ENCODE measurements at regions not wholly inside any gene's neighbourhood (a gene's known extent, or its start where the extent isn't known, plus 50 kb on each side); places are given as distances from the start of the nearest gene placed in this dataset.

DNA sequence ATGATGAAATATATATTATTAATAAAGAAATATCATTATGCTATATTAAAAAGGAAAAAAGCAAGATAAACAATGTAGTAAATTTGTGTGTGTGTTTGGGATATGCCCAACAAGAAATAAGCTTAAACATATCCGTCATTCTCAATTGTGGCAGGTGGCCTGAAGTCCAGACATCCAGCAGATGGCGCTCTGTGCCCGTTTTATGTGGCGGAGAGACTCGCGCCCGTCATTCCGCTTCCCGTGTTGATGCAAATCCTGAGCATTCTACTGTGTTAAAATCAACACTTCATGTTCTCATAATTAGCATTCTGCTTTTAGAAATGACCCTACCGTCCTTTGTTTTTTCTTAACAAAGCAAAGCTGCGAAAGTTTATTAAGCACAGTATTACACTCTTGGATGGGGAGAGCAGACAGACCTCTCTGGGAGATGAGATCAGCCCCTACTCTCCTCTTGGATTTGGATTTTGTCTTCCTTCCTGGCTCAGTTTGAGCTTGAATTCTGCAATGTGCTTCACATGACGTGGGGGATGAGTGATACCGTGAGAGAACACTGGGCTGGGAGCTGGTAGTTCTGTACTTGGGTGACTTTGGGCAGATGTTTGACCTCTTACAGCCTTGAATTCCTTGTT, 125.8 kb downstream of the MCHR2 start:
- TF ChIP-seq, protein P1, sequence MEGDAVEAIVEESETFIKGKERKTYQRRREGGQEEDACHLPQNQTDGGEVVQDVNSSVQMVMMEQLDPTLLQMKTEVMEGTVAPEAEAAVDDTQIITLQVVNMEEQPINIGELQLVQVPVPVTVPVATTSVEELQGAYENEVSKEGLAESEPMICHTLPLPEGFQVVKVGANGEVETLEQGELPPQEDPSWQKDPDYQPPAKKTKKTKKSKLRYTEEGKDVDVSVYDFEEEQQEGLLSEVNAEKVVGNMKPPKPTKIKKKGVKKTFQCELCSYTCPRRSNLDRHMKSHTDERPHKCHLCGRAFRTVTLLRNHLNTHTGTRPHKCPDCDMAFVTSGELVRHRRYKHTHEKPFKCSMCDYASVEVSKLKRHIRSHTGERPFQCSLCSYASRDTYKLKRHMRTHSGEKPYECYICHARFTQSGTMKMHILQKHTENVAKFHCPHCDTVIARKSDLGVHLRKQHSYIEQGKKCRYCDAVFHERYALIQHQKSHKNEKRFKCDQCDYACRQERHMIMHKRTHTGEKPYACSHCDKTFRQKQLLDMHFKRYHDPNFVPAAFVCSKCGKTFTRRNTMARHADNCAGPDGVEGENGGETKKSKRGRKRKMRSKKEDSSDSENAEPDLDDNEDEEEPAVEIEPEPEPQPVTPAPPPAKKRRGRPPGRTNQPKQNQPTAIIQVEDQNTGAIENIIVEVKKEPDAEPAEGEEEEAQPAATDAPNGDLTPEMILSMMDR (conservative IDR thresholded peaks at IDR 0.05 in 1 of 2, IDR thresholded peaks at IDR 0.05 in 1 of 2; ENCODE audit: extremely low read depth in 1 of 2, insufficient read depth in 1 of 2, low read depth in 1 of 2, low read length in 2 of 2), result peak; percentile 80
- TF ChIP-seq EZH2 (IDR thresholded peaks at IDR 0.05; ENCODE audit: borderline replicate concordance, low read length), result no peak

All from mammary epithelial cell (primary cell).